Activated CD8-positive, alpha-beta memory T cell treated with anti-CD3 and anti-CD28 coated beads, Interleukin-2, amount 50 U/mL, for 1 hour (primary cell): ENCODE measurements at regions not wholly inside any gene's neighbourhood (a gene's known extent, or its start where the extent isn't known, plus 50 kb on each side); places are given as distances from the start of the nearest gene placed in this dataset.

ENCODE experiments used
- DNase-seq: peaks from one replicate; pipeline ENCODE4 v3.0.0-alpha.2; 2020; ENCODE audit errors: extremely low read depth

DNA sequence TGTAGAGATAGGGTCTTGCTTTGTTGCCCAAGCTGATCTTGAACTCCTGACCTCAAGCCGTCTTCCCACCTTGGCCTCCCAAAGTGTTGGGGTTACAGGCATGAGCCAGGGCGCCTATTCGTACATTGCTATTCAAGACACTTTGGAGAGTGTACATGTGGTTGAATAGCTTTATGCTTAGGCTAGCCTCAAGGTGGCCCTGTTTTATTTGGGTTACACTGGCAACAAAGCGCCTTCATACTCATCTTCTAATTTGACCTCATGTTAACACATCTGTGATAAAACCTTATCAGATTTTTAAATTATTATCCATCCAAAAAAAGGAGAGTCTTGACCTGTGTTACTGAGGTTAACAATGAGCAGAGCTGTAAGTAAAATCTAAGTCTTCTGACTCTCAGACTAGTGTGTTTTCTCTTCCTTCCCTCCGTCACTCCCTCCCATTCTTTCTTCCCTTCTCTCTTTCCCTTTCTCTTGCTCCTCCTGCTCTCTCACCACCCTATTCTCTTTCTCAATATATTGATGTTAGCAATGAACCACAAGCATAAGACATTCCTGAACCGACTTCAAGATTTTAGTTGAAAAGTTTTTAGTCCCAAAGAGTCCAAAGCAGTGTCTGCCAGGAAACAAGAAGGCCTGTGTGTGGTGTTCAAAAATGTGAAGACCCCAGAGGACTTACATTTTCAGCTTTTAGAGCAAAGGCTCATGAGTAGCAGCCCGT is 603.7 kb upstream of the CFAP20DC start:
- DNase-seq = no peak

DNA sequence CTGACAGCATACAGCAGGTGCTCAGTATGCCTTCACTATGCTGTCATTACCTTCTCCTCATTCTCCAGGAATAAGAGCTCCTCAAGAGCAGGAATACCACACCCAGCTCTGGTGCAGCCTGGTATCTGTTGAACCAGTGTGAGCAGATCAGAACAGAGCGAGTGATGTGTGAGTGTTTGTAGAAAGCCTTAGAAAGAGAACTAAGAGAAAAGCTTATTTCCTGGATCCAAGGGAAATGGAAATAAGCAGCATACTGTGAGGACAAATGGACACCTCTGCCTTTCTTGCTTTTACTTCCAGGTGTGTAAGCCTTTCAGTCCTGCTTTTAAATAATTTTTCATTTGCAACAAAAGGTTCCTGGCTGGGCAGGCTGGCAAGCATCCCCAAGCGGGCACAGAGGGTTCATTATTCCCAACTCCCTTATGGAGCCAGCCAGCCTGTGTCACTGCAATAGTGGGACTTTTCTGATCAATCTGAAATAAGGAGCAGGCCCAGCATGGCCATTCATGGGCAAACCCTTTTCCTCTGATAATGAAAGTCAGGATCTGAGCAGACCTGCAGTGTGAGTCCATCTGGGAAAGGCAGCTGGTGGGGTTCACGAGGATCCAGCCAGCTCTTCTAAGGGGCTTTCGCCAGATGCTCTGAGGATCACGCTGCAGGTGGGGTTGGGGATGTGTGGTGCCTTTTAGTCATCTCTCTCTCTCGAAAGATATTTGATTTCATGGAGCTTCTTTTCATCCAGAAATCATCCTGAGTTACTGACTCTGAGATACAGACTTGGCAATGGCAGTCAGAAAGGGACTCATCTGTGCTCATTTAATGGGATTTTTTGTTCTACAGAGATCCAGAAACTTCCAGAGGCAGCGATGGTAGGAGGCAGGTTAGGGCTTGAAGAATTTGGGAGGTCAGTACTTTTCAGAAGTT is 594.9 kb upstream of the CFAP20DC start:
- DNase-seq = no peak

DNA sequence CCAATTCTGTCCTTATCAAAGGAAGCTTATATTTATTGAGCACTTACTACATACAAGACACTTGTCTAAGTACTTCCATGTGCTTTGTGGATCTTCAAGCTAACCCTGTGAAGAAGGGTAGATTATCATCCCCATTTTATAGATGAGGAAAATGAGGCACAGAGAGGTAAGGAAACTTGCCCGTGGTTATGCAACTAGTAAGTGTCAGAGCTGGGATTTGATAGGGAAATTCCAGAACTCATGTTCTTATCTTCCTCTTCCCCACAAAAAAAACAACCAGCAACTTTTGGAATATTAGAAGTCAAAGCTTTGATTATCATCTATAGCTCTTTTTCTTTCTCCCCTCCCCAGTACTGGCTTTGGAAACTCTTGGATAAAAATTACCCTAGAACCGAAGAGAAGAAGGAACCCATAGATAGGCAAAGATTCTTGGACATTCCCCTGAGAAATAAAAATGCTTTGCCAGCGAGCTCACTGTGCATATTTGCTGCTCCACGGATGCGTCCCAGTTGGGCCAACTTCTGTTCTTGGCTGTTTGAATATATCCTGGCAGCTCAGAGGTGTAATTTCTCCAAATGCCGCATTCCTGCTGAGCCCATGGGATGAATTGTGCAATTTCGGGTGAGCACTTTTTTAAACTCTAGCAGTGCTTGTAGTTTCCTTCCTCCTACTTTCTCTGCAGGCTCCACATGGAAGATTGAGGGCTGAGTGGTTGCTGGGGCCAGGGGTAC is 591.5 kb upstream of the CFAP20DC start:
- DNase-seq = no peak

DNA sequence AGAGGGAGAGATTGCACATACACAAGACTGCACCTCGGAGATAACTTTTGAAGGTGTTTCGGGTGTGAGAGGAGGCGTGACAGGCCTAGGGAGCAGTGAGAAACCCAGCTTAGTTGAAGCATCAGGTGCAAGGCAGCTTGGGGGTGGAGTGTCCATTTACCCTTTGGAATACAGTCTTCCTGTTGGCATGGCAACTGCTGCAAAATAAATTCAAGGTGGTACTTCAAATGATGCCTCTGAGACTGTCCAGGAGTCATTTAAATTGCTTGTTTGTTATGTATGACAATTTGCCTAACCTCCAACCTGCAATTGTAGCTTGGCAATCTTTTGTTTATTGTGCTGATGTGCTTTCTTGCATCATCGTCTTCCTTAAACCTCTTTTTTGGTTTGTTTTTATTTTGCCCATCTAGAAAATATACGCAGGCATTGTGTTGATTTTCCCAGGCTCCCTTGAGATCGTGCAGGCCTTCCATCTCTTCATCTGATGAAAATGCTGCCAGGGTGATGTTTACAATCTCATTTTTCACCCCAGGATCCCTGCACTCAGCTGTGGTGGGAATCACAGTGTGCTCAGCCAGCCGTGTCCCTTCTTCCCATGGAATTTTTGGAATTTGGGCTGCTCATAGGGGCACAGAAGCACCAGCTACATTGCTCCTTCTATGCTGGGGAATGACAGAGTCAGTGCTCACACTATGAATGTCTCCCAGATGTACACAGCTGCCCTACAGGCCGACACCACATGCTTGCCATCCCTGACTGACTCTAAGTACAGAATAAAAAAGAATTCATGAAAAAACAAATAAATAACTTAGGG is 583.1 kb upstream of the CFAP20DC start:
- DNase-seq = no peak

DNA sequence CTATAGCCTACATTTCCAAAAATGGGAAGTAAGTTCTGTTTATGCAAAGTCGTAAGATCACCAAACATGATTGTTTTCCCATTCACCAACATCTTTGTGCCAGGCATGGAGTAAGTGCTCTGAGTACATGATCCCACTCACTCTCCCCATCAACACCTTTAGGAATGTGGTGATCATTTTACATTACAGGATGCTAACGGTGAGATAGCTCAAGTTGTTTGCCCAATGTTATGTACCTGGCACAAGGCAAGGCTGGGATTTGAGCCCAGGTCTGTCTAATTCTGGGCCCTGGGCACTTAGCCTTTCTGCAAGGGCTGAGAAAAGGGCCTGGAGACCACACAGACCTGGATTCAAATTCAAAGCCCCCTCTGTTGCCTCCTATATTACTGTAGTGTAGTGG is 581.7 kb upstream of the CFAP20DC start:
- no peak for DNase-seq

DNA sequence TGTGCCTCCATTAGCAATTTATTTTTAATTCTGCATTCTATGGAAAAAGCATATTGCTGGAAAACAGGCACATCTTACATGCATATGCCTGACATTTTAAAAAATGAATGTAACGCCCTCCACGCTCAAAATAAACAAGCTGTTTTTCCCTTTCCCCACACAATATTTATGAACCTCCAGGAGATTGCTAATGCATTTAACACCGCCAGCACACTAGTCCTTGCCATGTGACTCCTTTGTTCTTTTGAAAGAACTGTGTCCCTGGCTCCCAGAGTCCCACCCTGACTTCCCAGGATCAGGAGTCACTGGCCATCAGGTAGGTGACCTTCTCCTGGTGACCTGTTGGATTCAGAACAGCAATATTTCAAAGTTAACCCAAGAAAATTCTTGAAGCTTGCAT is 571.2 kb upstream of the CFAP20DC start:
- no peak for DNase-seq

DNA sequence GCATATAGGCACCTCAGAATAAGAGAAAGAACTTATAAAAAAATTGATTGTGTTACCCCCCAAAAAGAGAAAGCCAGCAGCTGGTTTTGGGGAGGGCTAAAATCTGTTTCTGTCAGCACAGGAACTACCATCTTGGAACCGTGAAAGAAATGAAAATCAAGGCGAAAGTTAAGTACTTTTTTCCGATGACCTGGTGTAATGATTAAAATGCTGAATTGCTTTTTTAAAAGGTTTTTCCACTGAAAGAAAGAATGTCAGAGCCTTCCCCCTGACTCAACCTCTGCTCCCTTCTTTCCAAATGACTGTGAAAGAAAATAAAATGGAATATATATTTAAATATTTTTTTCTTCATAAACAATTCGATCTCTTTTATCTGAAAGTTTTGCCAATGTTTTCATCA is 570.5 kb upstream of the CFAP20DC start:
- no peak for DNase-seq

DNA sequence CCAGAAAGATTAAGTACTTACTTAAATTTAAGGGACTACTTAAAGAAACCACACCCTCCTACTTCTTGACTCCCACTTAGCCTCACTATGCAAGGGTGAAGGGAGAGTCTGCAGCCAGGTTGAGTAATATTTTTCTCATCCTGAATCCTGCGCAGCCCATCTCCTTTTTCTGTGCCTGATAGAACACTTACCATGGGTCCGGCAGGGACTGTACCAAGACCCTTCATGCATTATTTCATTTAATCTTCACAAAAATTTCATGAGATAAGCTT is 562.6 kb upstream of the CFAP20DC start:
- DNase-seq = no peak

DNA sequence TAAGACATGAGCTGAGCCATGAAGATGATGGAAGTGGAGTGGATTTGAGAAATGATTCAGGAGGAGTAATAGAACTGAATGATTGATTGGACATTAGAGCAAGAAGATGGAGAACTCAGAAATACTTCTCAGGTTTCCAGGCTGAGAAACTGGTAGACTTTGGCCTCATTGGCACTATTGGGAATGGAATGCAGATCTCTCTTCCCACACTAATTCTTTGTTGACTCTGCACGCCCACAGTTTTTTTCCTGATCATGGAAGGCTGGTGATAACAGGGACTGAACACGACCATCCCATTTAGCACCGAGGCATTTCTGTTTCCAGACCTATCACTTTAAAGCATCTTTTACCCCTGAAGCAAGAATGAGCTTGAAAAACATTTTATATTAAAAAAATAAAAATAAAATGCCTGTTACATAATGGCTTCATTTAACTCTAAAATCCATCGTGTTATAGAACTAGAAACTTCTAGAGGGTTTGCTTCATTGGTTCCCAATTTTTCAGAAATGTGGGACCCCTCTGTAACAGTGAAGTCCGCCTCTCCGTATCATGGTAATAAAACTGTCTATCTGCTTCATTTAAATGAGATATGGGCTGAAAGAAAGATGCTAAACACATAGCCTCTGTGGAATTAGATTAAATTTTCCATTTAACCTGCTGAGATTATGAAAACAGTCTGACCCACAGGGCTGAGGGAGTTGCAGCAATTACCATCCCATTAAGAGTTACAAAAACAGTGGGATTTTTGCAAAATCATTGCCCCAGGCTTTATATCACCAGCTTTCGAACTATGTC is 562.0 kb upstream of the CFAP20DC start:
- DNase-seq = no peak

DNA sequence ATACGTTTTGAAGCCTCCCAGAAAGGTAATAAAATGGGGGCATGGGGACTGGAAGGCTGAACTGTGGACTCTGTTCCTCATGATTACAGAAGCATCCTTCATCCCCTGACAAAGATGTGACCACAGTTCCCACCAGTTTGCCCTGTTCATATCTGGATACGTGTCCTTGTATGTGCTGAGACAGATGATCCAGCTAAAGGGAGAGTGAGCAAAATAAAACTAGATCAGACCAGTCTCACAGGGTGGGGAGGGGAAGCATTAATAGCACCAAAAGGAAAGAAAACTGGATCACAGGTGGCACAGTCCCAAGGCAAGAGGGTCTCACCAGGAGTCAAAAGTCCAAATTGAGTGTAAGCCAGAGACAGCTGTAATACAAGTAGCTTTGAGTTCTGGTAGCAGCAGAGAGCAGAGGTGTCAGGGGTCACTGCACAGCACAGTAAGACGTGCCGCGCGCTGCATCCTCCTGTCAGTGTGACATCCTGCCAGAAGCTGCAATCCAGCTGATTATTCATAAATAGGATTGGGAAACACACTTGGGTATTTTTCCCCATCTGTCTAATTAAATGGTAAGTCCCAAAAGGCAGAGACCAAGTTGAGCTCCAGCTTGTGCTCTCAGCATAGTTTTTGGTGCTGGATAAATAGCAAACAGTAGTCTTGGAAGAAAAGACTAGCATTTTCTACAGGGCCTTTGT is 560.0 kb upstream of the CFAP20DC start:
- no peak for DNase-seq

DNA sequence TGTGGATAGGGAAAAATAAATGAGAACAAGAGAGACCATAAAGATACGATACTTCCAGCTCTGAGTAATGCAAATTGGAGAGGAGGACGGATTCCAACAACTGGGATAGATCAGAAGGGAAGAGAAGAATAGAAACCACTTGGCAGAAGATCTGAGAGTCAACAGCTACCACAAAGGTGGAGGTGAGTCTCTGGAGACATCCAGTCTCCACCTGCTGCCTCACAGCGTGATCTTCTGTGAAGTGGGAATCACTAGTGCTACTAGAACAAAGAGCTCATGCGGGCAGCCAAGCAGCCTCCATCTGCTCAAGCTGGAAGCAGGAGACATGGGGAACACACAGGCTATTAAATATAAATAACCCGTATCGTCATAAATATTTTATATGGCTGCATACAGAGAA is 558.5 kb upstream of the CFAP20DC start:
- DNase-seq = no peak

DNA sequence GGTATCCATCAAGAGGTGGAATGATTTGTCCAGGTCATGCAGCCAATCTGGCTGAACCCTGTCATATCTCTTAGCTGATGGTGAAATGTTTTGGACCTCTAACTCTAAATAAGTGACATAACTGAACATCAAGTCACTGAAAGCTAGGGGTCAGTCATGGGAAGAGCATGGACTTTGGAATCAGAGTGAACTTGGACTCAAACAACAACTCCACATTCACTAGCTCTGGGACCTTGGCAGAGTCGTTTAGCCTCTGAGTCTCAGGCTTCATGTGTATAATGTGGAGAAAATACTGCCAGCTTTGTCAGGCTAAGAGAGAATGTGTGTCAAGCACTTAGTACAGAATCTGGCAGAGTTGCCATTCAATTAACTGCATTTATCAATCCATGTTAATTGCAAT is 557.8 kb upstream of the CFAP20DC start:
- DNase-seq = no peak

DNA sequence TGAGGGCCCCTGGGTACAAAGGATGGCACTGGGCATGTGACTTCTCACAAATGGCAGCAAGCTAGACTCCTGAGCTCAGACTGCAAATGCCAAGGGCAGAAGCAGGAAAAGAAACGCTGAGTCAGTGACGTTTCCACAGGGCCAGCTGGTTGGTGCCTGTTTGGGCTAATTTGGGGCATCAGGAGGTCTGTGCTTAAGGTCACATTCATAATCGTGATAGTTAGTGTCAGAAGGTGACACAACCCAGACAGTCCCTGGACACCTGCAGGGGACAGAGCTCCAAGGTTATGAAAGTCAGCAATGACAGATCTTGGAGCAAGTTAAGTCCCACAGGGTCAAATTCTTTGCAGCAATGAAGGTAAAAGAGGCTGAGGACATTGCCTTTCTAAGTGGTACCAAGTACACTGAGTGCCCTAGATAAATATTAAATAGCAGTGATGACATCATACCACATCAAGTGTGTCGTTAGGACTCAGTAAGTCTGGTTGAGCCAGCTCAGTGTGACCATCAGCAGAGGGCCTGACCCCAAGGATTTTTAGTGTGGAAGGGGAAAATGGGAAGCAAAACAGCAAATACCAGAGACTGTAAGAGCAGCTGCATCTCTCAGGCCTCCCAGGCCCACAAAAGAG is 556.9 kb upstream of the CFAP20DC start:
- DNase-seq = no peak

DNA sequence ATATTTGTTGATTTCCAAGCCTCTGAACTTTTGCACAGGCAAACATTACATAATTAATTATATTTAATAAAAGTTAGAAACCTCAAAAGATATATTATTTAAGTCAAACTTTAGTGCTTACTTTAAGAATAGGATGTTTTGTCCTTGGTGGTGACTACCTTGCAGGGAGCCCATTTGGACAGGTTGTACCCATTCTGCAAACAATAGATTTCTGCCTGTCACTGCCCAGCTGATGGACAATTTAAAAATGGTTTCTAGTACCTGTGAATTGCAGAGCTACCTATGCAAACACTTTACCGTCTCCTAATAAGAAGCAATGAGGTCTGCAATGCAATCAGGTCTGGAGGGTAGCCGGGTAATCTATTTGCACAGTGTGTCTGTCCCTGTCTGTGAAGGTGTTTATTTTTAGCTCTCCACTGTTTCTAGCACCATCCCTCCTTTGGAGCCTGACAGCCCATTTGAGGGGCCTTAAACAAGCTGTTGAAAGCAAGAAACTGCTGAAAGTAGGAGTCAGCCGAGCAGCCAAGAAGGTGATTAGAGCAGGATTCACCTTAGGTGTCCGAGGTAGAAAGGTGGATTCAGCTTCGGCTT is 556.2 kb upstream of the CFAP20DC start:
- DNase-seq = no peak

DNA sequence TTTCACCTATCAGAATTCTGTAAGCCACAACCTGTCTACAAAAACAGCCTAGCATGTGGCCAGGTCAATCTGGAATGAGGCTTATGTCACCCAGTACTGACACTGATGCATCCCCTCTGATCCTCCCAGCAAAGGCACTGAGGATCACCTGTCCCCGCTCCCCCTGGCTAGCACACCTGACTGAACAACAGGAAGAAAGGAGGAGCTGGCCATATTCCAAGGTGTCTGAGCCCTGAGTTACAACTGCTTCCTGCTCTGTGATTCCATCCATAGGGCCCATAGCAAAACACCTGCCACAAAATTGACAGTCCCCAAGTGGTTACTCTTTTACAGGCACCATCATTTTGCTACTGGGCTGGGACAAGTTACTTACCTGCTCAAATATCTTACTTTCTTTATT is 555.5 kb upstream of the CFAP20DC start:
- DNase-seq = no peak

DNA sequence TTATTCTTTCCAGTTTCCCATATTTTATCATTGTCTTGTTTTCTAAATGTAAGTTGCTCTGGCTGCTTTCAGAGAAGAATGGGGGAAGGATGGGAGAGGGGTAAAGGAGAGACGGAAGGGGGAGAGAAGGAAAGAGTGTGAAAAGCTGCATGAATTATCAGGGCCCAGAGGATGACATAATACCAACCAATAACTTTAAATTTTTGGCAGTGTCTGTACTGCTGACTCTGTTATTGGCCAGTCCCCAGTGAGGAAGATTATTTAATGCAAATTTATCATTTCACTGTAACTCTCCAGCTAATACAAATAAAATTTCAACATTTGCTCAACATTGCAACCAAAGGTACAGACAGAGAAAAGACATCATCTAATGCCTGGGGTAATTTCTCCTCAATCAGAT is 551.7 kb upstream of the CFAP20DC start:
- no peak for DNase-seq

DNA sequence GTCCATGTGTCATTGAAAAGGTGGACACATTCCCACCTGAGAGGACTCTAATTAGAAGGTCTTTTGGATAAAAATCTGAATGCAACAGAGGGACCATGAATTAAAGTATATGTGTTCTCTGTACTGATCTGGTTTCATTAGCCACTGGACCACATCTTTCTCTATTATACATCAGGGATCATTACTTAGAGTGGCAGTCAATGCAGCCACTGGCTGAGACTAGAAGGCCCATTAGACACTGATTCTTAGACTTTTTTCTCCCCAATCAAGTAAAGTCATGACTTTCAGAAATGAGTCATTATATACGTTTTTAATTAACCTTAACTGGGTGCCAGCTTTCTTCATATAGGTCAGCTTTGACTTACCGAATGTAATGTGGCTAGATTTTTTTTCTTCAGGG is 550.8 kb upstream of the CFAP20DC start:
- no peak for DNase-seq

DNA sequence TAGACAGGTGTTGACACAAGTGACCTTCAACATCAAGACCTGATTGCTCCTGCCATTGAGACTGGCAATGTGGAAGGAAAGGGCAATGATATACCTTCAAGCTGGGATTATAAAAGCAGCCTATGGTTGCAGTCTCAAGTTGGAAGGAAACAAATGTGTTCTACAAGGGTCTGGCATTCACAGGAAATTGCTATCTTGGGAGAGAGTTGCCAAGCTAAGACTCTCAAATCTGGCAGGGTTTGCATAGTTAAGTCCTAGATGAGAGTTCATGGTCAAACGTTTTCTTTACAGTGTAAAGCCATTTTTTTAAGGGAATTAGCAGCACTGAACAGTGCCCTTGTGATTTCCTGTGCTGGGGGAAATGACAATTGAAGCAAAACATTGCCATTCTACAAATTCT is 546.9 kb upstream of the CFAP20DC start:
- DNase-seq = no peak

DNA sequence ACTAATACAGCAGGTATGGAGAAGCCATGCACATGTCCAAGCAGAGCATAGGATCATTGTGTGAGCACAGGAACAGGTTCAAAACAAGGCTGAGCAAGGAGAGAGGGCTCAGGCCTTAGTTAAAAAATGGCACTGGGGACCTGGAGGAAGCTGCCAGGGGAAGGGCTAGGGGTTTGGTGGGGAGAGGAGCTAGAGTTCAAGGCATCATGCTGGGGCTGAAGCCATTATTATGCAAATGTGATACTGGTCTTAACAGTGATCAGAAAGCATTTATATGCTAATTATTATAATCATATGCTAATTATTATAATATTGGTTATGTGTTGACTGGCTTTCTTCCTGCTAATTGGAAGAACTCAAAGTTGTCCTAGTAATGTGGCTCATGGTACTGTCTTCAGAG is 546.0 kb upstream of the CFAP20DC start:
- no peak for DNase-seq

DNA sequence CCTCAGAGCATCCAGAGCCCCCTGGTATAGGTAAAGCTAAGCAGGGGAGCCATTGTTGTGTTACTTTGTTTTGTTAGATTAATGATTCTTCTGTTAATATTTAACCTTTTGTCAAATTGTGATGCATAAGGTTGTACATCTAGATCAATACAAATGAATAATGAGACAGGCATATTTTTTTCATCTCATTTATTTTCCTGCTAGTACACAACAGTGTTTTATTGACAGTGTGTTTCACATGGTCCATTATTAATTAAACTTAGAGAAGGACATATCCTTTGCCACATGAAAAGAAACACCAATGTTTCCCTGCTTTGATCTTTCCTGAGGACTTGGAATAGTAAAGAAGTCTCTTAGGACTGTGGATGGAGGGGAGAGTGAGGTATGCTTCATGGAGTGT is 543.6 kb upstream of the CFAP20DC start:
- no peak for DNase-seq
